Neural progenitor cell (in vitro differentiated cells): ENCODE measurements at regions not wholly inside any gene's neighbourhood (a gene's known extent, or its start where the extent isn't known, plus 50 kb on each side); places are given as distances from the start of the nearest gene placed in this dataset.
A peak's percentile ranks its signal among the peaks of the same experiment; 100 is the strongest.

Source experiments
- DNase-seq: peaks from one replicate; pipeline ENCODE4 v3.0.0-alpha.2; 2016; ENCODE audit warnings: low spot score
- H2AFZ ChIP-seq: fragments of 200-600 bp; sonication (generic); replicated peaks from 2 replicates; pipeline ENCODE4 v1.6.1; 2016; ENCODE audit warnings: antibody characterized with exemption
- H3F3A ChIP-seq: fragments of 200-600 bp; sonication (generic); 2 replicates; pipeline ENCODE4 v1.6.1; 2016; ENCODE audit warnings: antibody characterized with exemption, low read depth
- H3K27ac ChIP-seq: fragments of 200-600 bp; sonication (generic); 2 replicates; pipeline ENCODE4 v1.5.1; 2016; ENCODE audit warnings: mild to moderate bottlenecking
- H3K27me3 ChIP-seq: fragments of 200-600 bp; sonication (generic); 2 replicates; pipeline ENCODE4 v1.6.1; 2016; ENCODE audit warnings: mild to moderate bottlenecking, moderate library complexity
- H3K36me3 ChIP-seq: fragments of 200-600 bp; sonication (generic); 2 replicates; pipeline ENCODE4 v1.5.1; 2016
- H3K4me1 ChIP-seq: fragments of 200-600 bp; sonication (generic); 2 replicates; pipeline ENCODE4 v1.6.1; 2016; ENCODE audit warnings: mixed run types
- H3K4me2 ChIP-seq: fragments of 200-600 bp; sonication (generic); 2 replicates; pipeline ENCODE4 v1.6.1; 2016
- H3K4me3 ChIP-seq: fragments of 200-600 bp; sonication (generic); 2 replicates; pipeline ENCODE4 v1.5.1; 2016
- H3K79me2 ChIP-seq: fragments of 200-600 bp; sonication (generic); 2 replicates; pipeline ENCODE4 v1.6.1; 2016; ENCODE audit warnings: low read depth
- H3K9ac ChIP-seq: fragments of 200-600 bp; sonication (generic); 2 replicates; pipeline ENCODE4 v1.6.1; 2016
- H3K9me3 ChIP-seq: fragments of 200-600 bp; sonication (generic); 2 replicates; pipeline ENCODE4 v1.5.1; 2016; ENCODE audit warnings: low read depth
- H4K20me1 ChIP-seq: fragments of 200-600 bp; sonication (generic); 2 replicates; pipeline ENCODE4 v1.6.1; 2016; ENCODE audit warnings: low read depth
- H3K27ac Mint-ChIP-seq: 3 replicates; pipeline ENCODE4 v1.8.0; 2021; ENCODE audit warnings: mixed read lengths
- H3K27me3 Mint-ChIP-seq: 2 replicates; pipeline ENCODE4 v1.8.0; 2022; ENCODE audit warnings: low read depth, mild to moderate bottlenecking, inconsistent platforms, moderate library complexity, mixed read lengths; ENCODE audit not compliant: insufficient read depth
- H3K36me3 Mint-ChIP-seq: 3 replicates; pipeline ENCODE4 v1.8.0; 2021; ENCODE audit warnings: mixed read lengths
- H3K4me1 Mint-ChIP-seq: 3 replicates; pipeline ENCODE4 v1.8.0; 2021; ENCODE audit warnings: mixed read lengths
- H3K4me3 Mint-ChIP-seq: 3 replicates; pipeline ENCODE4 v1.8.0; 2021; ENCODE audit warnings: mild to moderate bottlenecking, moderate library complexity, mixed read lengths
- H3K9me3 Mint-ChIP-seq: 3 replicates; pipeline ENCODE4 v1.8.0; 2020; ENCODE audit warnings: mixed read lengths
- EZH2 ChIP-seq: fragments of 200-600 bp; sonication (generic); IDR thresholded peaks from 2 replicates; pipeline ENCODE4 v1.6.1; 2017; ENCODE audit warnings: antibody characterized with exemption, mild to moderate bottlenecking, moderate library complexity
- EZH2phosphoT487 ChIP-seq: fragments of 200-600 bp; sonication (generic); IDR thresholded peaks from 2 replicates; pipeline ENCODE4 v1.6.1; 2017; ENCODE audit warnings: antibody characterized with exemption
- TF ChIP-seq, protein P1 (sequence below): fragments of 200-600 bp; sonication (generic); IDR thresholded peaks from 2 replicates; pipeline ENCODE4 v1.5.1; 2017; ENCODE audit warnings: antibody characterized with exemption, mild to moderate bottlenecking

DNA sequence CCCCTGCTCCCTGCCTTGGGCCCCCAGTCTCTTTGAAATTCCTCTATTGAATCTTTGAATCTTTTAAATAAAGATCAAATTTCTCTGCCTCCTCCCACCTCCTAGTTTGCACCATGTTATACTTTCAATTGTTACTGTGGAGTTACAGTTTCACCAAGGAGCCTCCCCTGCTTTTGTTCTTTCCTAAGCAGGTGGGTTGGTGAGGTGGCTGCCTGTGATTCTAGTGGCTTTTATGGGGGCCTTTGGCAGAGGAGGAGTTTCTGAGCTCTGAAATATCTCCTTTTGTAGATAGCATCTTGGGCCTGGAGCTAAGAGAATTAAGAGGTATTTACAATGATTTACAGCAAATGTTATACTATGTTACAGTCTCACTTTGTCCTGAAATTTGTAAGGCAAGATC is 133.8 kb upstream of the STX18 start:
- H3K4me3 Mint-ChIP-seq = no peak overlapping the region
- no peaks in the 10 kb centered on the region for H3K79me2 ChIP-seq
- no peak overlapping the region for H3K27ac ChIP-seq

DNA sequence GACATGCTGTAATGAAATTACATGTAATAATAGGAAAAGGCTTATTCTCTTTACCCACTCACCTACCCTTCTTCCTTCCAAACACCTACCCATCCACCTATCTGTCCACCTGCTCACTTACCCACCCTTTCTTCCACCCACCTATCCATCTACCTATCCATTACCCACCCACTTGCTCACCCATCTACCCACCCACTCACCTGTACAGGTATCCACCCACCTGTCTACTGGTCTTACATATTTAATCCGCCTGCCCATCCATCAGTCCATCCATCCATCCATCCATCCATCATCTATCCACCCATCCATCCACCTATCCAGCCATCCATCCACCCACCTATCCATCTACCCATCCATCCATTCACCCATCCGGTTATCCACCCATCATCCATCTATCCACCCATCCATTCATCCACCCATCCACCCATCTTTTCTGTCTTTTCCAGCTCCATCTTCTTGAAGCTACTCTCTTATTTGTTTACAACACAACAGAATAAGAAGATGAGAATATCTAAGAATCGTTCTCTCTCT is 133.3 kb upstream of the STX18 start:
- Mint-ChIP-seq H3K27me3 (peaks cover 6% of the 10 kb centered on the region), H3K4me3 (no peak overlapping the region), H3K9me3 (no peaks in the 10 kb centered on the region), H3K4me1 (peaks cover 49% of the 10 kb centered on the region), H3K27ac (no peak overlapping the region), H3K36me3 (no peaks in the 10 kb centered on the region)
- no peaks in the 10 kb centered on the region for H3K79me2 ChIP-seq
- DNase-seq = no peak
- no peak overlapping the region for H3K27ac ChIP-seq
- H3K4me2 ChIP-seq = no peak overlapping the region
- no peaks in the 10 kb centered on the region for H3K36me3 ChIP-seq
- H3K9me3 ChIP-seq = no peaks in the 10 kb centered on the region
- peaks cover 4% of the 10 kb centered on the region for H3F3A ChIP-seq
- H3K9ac ChIP-seq = no peak overlapping the region
- peaks cover 30% of the 10 kb centered on the region for H3K27me3 ChIP-seq
- TF ChIP-seq EZH2 (no peak), EZH2phosphoT487 (no peak)
- TF ChIP-seq, protein P1, sequence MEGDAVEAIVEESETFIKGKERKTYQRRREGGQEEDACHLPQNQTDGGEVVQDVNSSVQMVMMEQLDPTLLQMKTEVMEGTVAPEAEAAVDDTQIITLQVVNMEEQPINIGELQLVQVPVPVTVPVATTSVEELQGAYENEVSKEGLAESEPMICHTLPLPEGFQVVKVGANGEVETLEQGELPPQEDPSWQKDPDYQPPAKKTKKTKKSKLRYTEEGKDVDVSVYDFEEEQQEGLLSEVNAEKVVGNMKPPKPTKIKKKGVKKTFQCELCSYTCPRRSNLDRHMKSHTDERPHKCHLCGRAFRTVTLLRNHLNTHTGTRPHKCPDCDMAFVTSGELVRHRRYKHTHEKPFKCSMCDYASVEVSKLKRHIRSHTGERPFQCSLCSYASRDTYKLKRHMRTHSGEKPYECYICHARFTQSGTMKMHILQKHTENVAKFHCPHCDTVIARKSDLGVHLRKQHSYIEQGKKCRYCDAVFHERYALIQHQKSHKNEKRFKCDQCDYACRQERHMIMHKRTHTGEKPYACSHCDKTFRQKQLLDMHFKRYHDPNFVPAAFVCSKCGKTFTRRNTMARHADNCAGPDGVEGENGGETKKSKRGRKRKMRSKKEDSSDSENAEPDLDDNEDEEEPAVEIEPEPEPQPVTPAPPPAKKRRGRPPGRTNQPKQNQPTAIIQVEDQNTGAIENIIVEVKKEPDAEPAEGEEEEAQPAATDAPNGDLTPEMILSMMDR = no peak
- H2AFZ ChIP-seq = no peak overlapping the region
- peaks cover 6% of the 10 kb centered on the region for H3K4me1 ChIP-seq
- peaks cover 4% of the 10 kb centered on the region for H4K20me1 ChIP-seq
- no peak overlapping the region for H3K4me3 ChIP-seq

More for the DNA sequence above, 133.8 kb upstream of the STX18 start:
- Histone ChIP-seq H2AFZ (no peak overlapping the region), H3K9ac (no peak overlapping the region), H3K4me2 (no peak overlapping the region), H4K20me1 (peaks cover 4% of the 10 kb centered on the region), H3F3A (peaks cover 4% of the 10 kb centered on the region), H3K27me3 (peaks cover 30% of the 10 kb centered on the region), H3K4me3 (no peak overlapping the region), H3K36me3 (no peaks in the 10 kb centered on the region), H3K9me3 (no peaks in the 10 kb centered on the region), H3K4me1 (peaks cover 6% of the 10 kb centered on the region)
- Mint-ChIP-seq H3K4me1 (peaks cover 48% of the 10 kb centered on the region), H3K36me3 (no peaks in the 10 kb centered on the region), H3K27me3 (peaks cover 6% of the 10 kb centered on the region), H3K9me3 (no peaks in the 10 kb centered on the region), H3K27ac (no peak overlapping the region)
- DNase-seq = no peak
- TF ChIP-seq, protein P1 = no peak
- TF ChIP-seq EZH2phosphoT487 = no peak
- TF ChIP-seq EZH2 = no peak

DNA sequence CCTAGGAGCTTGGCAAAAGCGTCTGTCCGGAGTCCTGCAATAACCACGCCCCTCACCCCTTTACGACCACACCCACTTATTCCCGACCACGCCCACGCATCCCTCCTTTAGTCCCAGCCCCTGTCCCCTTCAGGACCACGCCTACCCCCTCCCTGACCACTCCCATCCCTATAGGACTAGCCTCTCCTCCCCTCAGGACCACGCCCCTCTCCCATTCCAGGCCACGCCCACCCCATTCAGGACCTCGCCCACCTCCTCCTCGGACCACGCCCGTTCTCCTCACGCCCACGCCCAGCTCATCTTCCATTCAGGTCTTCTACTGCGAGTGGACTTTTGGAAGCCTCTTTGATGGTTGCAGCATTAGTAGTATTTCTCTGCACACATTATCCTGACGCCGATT is 131.2 kb upstream of the STX18 start:
- no peak overlapping the region for H3K9ac ChIP-seq
- H3K27me3 Mint-ChIP-seq = peaks cover 11% of the 10 kb centered on the region
- H4K20me1 ChIP-seq = no peaks in the 10 kb centered on the region
- H2AFZ ChIP-seq = no peak overlapping the region
- no peak overlapping the region for H3K4me3 Mint-ChIP-seq
- peaks cover 14% of the 10 kb centered on the region for H3F3A ChIP-seq
- H3K36me3 ChIP-seq = no peaks in the 10 kb centered on the region
- TF ChIP-seq EZH2phosphoT487 (no peak), EZH2 (no peak)
- TF ChIP-seq, protein P1 = no peak
- H3K4me2 ChIP-seq = no peak overlapping the region
- H3K4me1 Mint-ChIP-seq = peaks cover 56% of the 10 kb centered on the region
- H3K27ac Mint-ChIP-seq = no peak overlapping the region
- H3K79me2 ChIP-seq = no peaks in the 10 kb centered on the region
- no peak overlapping the region for H3K4me3 ChIP-seq
- H3K36me3 Mint-ChIP-seq = no peaks in the 10 kb centered on the region
- H3K4me1 ChIP-seq = peaks cover 13% of the 10 kb centered on the region
- DNase-seq = peak; percentile 87
- no peaks in the 10 kb centered on the region for H3K9me3 ChIP-seq
- no peaks in the 10 kb centered on the region for H3K9me3 Mint-ChIP-seq
- H3K27ac ChIP-seq = no peak overlapping the region
- peaks cover 36% of the 10 kb centered on the region for H3K27me3 ChIP-seq
